ENCODE measurements at regions not wholly inside any gene's neighbourhood (a gene's known extent, or its start where the extent isn't known, plus 50 kb on each side); places are given as distances from the start of the nearest gene placed in this dataset.
A peak's percentile ranks its signal among the peaks of the same experiment; 100 is the strongest.

- DNase-seq: no peak
Observed at GRCh38 chr1:192949783-192950182, 109.4 kb downstream of the UCHL5 start.

GRCh38 chr1:192950926-192951325 lies 108.2 kb downstream of the UCHL5 start:
- no peak for DNase-seq

GRCh38 chr1:192951691-192952460 lies 107.3 kb downstream of the UCHL5 start:
- peak; percentile 27 for DNase-seq

GRCh38 chr1:192952646-192953045 lies 106.5 kb downstream of the UCHL5 start:
- no peak for DNase-seq

- no peak for DNase-seq
Observed at GRCh38 chr1:192954705-192955265, 104.4 kb downstream of the UCHL5 start.

- DNase-seq: no peak
Observed at GRCh38 chr1:192958350-192958749, 100.8 kb downstream of the UCHL5 start.

GRCh38 chr1:192958871-192959270 lies 100.3 kb downstream of the UCHL5 start:
- no peak for DNase-seq

- no peak for DNase-seq
Observed at GRCh38 chr1:192959657-192960186, 99.4 kb downstream of the UCHL5 start.

Measured in left kidney (tissue), 1 donor.